HepG2 (cell line): ENCODE measurements at regions not wholly inside any gene's neighbourhood (a gene's known extent, or its start where the extent isn't known, plus 50 kb on each side); places are given as distances from the start of the nearest gene placed in this dataset.

Experiments
- ELF4 ChIP-seq: sonication (generic); formaldehyde crosslinking; IDR thresholded peaks from 2 replicates; pipeline ENCODE4 v1.5.0; 2020; ENCODE audit warnings: missing genetic modification reagents, mild to moderate bottlenecking, moderate library complexity, borderline replicate concordance
- TF ChIP-seq, protein P1 (sequence below): sonication (generic); formaldehyde crosslinking; IDR thresholded peaks from 2 replicates; pipeline ENCODE4 v1.5.0; 2020; ENCODE audit warnings: mild to moderate bottlenecking, missing genetic modification reagents, moderate library complexity

DNA sequence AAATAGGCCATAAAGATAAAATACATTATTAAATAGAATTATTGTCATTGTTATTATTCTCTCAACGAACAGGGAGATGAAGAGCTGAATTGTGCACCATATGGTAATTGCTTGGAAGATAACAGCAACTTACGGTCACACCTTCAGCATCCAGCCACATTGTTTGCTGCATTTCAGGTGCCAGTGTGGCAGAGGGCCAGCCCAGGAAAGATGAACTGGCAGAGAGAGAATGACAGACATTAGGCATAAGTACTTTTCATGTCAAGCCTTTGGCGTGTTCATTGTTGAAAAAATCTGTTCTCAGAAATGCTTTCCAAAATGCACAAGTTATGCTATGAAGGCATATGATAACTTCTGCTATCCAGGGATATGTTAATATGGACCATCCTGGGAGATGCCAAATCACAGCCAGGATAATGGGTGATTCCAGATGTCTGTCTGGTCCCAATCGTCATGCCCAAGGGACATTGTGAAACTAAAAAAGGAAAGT lies 748.6 kb upstream of the PIK3C3 start:
- TF ChIP-seq, protein P1, sequence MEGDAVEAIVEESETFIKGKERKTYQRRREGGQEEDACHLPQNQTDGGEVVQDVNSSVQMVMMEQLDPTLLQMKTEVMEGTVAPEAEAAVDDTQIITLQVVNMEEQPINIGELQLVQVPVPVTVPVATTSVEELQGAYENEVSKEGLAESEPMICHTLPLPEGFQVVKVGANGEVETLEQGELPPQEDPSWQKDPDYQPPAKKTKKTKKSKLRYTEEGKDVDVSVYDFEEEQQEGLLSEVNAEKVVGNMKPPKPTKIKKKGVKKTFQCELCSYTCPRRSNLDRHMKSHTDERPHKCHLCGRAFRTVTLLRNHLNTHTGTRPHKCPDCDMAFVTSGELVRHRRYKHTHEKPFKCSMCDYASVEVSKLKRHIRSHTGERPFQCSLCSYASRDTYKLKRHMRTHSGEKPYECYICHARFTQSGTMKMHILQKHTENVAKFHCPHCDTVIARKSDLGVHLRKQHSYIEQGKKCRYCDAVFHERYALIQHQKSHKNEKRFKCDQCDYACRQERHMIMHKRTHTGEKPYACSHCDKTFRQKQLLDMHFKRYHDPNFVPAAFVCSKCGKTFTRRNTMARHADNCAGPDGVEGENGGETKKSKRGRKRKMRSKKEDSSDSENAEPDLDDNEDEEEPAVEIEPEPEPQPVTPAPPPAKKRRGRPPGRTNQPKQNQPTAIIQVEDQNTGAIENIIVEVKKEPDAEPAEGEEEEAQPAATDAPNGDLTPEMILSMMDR (CRISPR knock-in tag): no peak
- no peak for TF ChIP-seq ELF4 (CRISPR knock-in tag)
